H9 (cell line): ENCODE measurements at regions not wholly inside any gene's neighbourhood (a gene's known extent, or its start where the extent isn't known, plus 50 kb on each side); places are given as distances from the start of the nearest gene placed in this dataset.

Experiments
- DNase-seq: peaks from one replicate; pipeline ENCODE4 v3.0.0-alpha.2; 2017
- H2AFZ ChIP-seq: one replicate; pipeline ENCODE4 v1.6.1; 2013; ENCODE audit warnings: mild to moderate bottlenecking, low read length, control low read depth, moderate library complexity
- H2AK5ac ChIP-seq: 2 replicates; pipeline ENCODE4 v1.6.1; 2013; ENCODE audit warnings: low read length, control low read depth, mixed read lengths; ENCODE audit not compliant: insufficient read length
- H2BK120ac ChIP-seq: one replicate; pipeline ENCODE4 v1.6.1; 2013; ENCODE audit warnings: low read depth, mild to moderate bottlenecking, low read length, control low read depth, inconsistent platforms; ENCODE audit not compliant: poor library complexity, severe bottlenecking
- H2BK12ac ChIP-seq: 2 replicates; pipeline ENCODE4 v1.6.1; 2013; ENCODE audit warnings: low read length, control low read depth, mixed read lengths, low read depth; ENCODE audit not compliant: insufficient read length
- H2BK15ac ChIP-seq: 2 replicates; pipeline ENCODE4 v1.6.1; 2013; ENCODE audit warnings: low read depth, low read length, control low read depth
- H2BK20ac ChIP-seq: one replicate; pipeline ENCODE4 v1.6.1; 2013; ENCODE audit warnings: low read depth, mild to moderate bottlenecking, low read length, control low read depth, inconsistent platforms; ENCODE audit not compliant: poor library complexity, severe bottlenecking
- H2BK5ac ChIP-seq: 2 replicates; pipeline ENCODE4 v1.6.1; 2013; ENCODE audit warnings: low read length, control low read depth, mixed read lengths; ENCODE audit not compliant: insufficient read length
- H3K14ac ChIP-seq: 2 replicates; pipeline ENCODE4 v1.6.1; 2013; ENCODE audit warnings: low read length, control low read depth; ENCODE audit not compliant: insufficient read depth
- H3K18ac ChIP-seq: 2 replicates; pipeline ENCODE4 v1.6.1; 2013; ENCODE audit warnings: low read depth, mild to moderate bottlenecking, mixed read lengths, low read length, control low read depth; ENCODE audit not compliant: insufficient read length
- H3K23ac ChIP-seq: 2 replicates; pipeline ENCODE4 v1.6.1; 2013; ENCODE audit warnings: low read length, control low read depth, mixed read lengths, low read depth; ENCODE audit not compliant: insufficient read length
- H3K23me2 ChIP-seq: 2 replicates; pipeline ENCODE4 v1.6.1; 2013; ENCODE audit warnings: low read depth, mild to moderate bottlenecking, mixed read lengths, low read length, control low read depth; ENCODE audit not compliant: insufficient read length, poor library complexity, severe bottlenecking
- H3K27ac ChIP-seq: 2 replicates; pipeline ENCODE4 v1.5.1; 2013; ENCODE audit warnings: low read length, control low read depth, mixed read lengths, low read depth; ENCODE audit not compliant: insufficient read length
- H3K27me3 ChIP-seq: 2 replicates; pipeline ENCODE4 v1.6.1; 2013; ENCODE audit warnings: low read length, control low read depth, inconsistent platforms; ENCODE audit not compliant: insufficient read depth
- H3K4ac ChIP-seq: 2 replicates; pipeline ENCODE4 v1.6.1; 2013; ENCODE audit warnings: low read depth, mild to moderate bottlenecking, control low read depth, inconsistent platforms, low read length, moderate library complexity
- H3K4me1 ChIP-seq: 2 replicates; pipeline ENCODE4 v1.6.1; 2013; ENCODE audit warnings: low read length, control low read depth, inconsistent platforms; ENCODE audit not compliant: insufficient read depth
- H3K4me2 ChIP-seq: 2 replicates; pipeline ENCODE4 v1.6.1; 2013; ENCODE audit warnings: low read length, control low read depth, mixed read lengths; ENCODE audit not compliant: insufficient read length, insufficient read depth
- H3K56ac ChIP-seq: 2 replicates; pipeline ENCODE4 v1.6.1; 2013; ENCODE audit warnings: low read depth, mild to moderate bottlenecking, mixed read lengths, low read length, control low read depth; ENCODE audit not compliant: insufficient read length
- H3K79me1 ChIP-seq: 2 replicates; pipeline ENCODE4 v1.6.1; 2013; ENCODE audit warnings: low read depth, mild to moderate bottlenecking, moderate library complexity, low read length, control low read depth, inconsistent platforms; ENCODE audit not compliant: insufficient read depth, poor library complexity, severe bottlenecking
- H3K79me2 ChIP-seq: 2 replicates; pipeline ENCODE4 v1.6.1; 2013; ENCODE audit warnings: low read length, control low read depth, inconsistent platforms; ENCODE audit not compliant: insufficient read depth
- H3K9ac ChIP-seq: 2 replicates; pipeline ENCODE4 v1.6.1; 2013; ENCODE audit warnings: low read length, control low read depth, mixed read lengths; ENCODE audit not compliant: insufficient read length; ENCODE audit errors: extremely low read depth
- H3K9me3 ChIP-seq: one replicate; pipeline ENCODE4 v1.6.1; 2013; ENCODE audit warnings: low read depth, low read length, inconsistent platforms; ENCODE audit not compliant: control insufficient read depth
- H3T11ph ChIP-seq: one replicate; pipeline ENCODE4 v1.6.1; 2013; ENCODE audit warnings: mild to moderate bottlenecking, low read length, control low read depth, inconsistent platforms
- H4K20me1 ChIP-seq: one replicate; pipeline ENCODE4 v1.6.1; 2013; ENCODE audit not compliant: control insufficient read depth, insufficient read length, insufficient read depth
- H4K5ac ChIP-seq: 2 replicates; pipeline ENCODE4 v1.6.1; 2013; ENCODE audit warnings: low read depth, mild to moderate bottlenecking, mixed read lengths, low read length, control low read depth; ENCODE audit not compliant: insufficient read length
- H4K8ac ChIP-seq: replicated peaks from 2 replicates; pipeline ENCODE4 v1.6.1; 2013; ENCODE audit warnings: low read length, control low read depth, mixed read lengths, low read depth; ENCODE audit not compliant: insufficient read length
- H4K91ac ChIP-seq: 2 replicates; pipeline ENCODE4 v1.6.1; 2013; ENCODE audit warnings: low read depth, mild to moderate bottlenecking, moderate library complexity, mixed read lengths, low read length, control low read depth; ENCODE audit not compliant: insufficient read length
- H3K27ac Mint-ChIP-seq, 3 experiments: 2 replicates in 2 of 3; 3 replicates in 1 of 3; pipeline ENCODE4 v1.8.0; 2020 to 2021; ENCODE audit warnings: mixed read lengths in 3 of 3, mild to moderate bottlenecking in 1 of 3, moderate library complexity in 1 of 3
- H3K27me3 Mint-ChIP-seq: 2 replicates; pipeline ENCODE4 v1.8.0; 2021; ENCODE audit warnings: low read depth, mild to moderate bottlenecking, moderate library complexity, mixed read lengths
- H3K36me3 Mint-ChIP-seq, 3 experiments: 2 replicates in 2 of 3; 3 replicates in 1 of 3; pipeline ENCODE4 v1.8.0; 2020 to 2021; ENCODE audit warnings: low read depth in 3 of 3, mixed read lengths in 3 of 3; ENCODE audit not compliant: insufficient read depth in 1 of 3
- H3K4me1 Mint-ChIP-seq, 2 experiments: 2 replicates each; pipeline ENCODE4 v1.8.0; 2020; ENCODE audit warnings: mixed read lengths in 2 of 2
- H3K4me3 Mint-ChIP-seq, 2 experiments: 2 replicates in 1 of 2; 3 replicates in 1 of 2; pipeline ENCODE4 v1.8.0; 2020 to 2021; ENCODE audit warnings: mild to moderate bottlenecking in 2 of 2, mixed read lengths in 2 of 2, moderate library complexity in 1 of 2
- H3K9me3 Mint-ChIP-seq, 2 experiments: 2 replicates in 1 of 2; 3 replicates in 1 of 2; pipeline ENCODE4 v1.8.0; 2020; ENCODE audit warnings: mild to moderate bottlenecking in 2 of 2, mixed read lengths in 2 of 2, moderate library complexity in 1 of 2
- WGBS: extraction: QIAGEN DNeasy Blood & Tissue Kit; methylation state at CpG from one replicate; pipeline ENCODE4 v1.1.7; 2013; ENCODE audit warnings: missing lambda C conversion rate, low lambda C conversion rate, mixed read lengths; ENCODE audit not compliant: insufficient read length; ENCODE audit errors: extremely low coverage; 5-methylcytosine and 5-hydroxymethylcytosine counted together
- TF ChIP-seq, protein P1 (sequence below): fragments of 200-600 bp; sonication (generic); conservative IDR thresholded peaks from 3 replicates; pipeline ENCODE4 v1.8.0; 2021; ENCODE audit warnings: antibody characterized with exemption, mild to moderate bottlenecking

DNA sequence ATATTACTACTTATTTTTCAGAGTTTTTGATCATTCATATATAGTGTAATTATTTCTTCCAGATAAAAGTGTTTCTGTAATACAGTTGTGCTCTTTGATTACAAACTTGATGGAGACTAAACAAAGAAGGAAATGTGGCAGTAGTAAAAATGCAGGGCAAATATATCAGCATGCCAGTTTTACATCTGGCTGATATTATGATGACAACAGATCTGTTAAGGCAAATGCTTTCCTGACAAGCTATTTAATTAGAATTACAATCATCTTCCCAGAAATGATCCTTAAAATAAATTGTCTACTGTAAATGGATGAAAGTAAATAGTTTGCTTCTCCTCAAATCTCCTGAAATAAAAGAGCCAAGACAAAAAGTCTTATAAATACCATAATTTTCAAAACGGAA, 1659.8 kb downstream of the BRINP3 start:
- Histone ChIP-seq H2BK12ac (no peak overlapping the region), H4K91ac (no peak overlapping the region), H3K9me3 (no peaks in the 10 kb centered on the region), H4K8ac (no peak overlapping the region), H3K4me1 (no peaks in the 10 kb centered on the region), H3K27me3 (no peaks in the 10 kb centered on the region), H3K9ac (no peak overlapping the region), H2BK5ac (no peak overlapping the region), H3T11ph (no peak overlapping the region), H2BK120ac (no peak overlapping the region), H2AFZ (no peak overlapping the region), H2BK15ac (no peak overlapping the region), H3K56ac (no peak overlapping the region), H4K5ac (no peak overlapping the region), H3K79me2 (no peaks in the 10 kb centered on the region), H3K23me2 (no peaks in the 10 kb centered on the region), H3K18ac (no peak overlapping the region), H4K20me1 (no peaks in the 10 kb centered on the region), H3K4me2 (no peak overlapping the region), H3K27ac (no peak overlapping the region), H3K79me1 (no peaks in the 10 kb centered on the region), H3K4ac (no peak overlapping the region), H3K14ac (no peak overlapping the region), H2BK20ac (no peak overlapping the region), H3K23ac (no peak overlapping the region), H2AK5ac (no peak overlapping the region)
- Mint-ChIP-seq H3K27ac (no peak overlapping the region), H3K4me1 (peaks cover 0 to 5% of the 10 kb centered on the region in 2 experiments; a peak in 2 of 4 replicates), H3K36me3 (peaks cover 0 to 5% (median 0%) of the 10 kb centered on the region in 3 experiments; a peak in 4 of 7 replicates), H3K4me3 (no peak overlapping the region), H3K27me3 (no peaks in the 10 kb centered on the region), H3K9me3 (peaks cover 0 to 6% of the 10 kb centered on the region in 2 experiments; a peak in 2 of 5 replicates)
- WGBS: no CpG with 5 or more reads among the region's 1 CpG
- TF ChIP-seq, protein P1, sequence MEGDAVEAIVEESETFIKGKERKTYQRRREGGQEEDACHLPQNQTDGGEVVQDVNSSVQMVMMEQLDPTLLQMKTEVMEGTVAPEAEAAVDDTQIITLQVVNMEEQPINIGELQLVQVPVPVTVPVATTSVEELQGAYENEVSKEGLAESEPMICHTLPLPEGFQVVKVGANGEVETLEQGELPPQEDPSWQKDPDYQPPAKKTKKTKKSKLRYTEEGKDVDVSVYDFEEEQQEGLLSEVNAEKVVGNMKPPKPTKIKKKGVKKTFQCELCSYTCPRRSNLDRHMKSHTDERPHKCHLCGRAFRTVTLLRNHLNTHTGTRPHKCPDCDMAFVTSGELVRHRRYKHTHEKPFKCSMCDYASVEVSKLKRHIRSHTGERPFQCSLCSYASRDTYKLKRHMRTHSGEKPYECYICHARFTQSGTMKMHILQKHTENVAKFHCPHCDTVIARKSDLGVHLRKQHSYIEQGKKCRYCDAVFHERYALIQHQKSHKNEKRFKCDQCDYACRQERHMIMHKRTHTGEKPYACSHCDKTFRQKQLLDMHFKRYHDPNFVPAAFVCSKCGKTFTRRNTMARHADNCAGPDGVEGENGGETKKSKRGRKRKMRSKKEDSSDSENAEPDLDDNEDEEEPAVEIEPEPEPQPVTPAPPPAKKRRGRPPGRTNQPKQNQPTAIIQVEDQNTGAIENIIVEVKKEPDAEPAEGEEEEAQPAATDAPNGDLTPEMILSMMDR: no peak
- no peak for DNase-seq
